ENCODE measurements at regions not wholly inside any gene's neighbourhood (a gene's known extent, or its start where the extent isn't known, plus 50 kb on each side); places are given as distances from the start of the nearest gene placed in this dataset.
A peak's percentile ranks its signal among the peaks of the same experiment; 100 is the strongest.

GRCh38 chr3:6667354-6667753, 193.6 kb upstream of the GRM7 start:
- WGBS (ENCODE audit: low lambda C conversion rate) = 10% methylated on average over 2 of the region's 2 CpGs
- Histone ChIP-seq H3K27me3 (ENCODE audit: control insufficient read depth in 1 of 2, insufficient read depth in 2 of 2, low read length in 2 of 2) (no peaks in the 10 kb centered on the region), H3K9ac (ENCODE audit: insufficient read depth, low read depth, low read length) (no peak overlapping the region), H3K4me1 (ENCODE audit: insufficient read depth, low read length) (no peaks in the 10 kb centered on the region), H3K9me3 (ENCODE audit: low read length) (peaks cover 87% of the 10 kb centered on the region), H2AFZ (ENCODE audit: low read length) (no peak overlapping the region), H4K20me1 (ENCODE audit: insufficient read depth, low read length) (no peaks in the 10 kb centered on the region), H3K79me2 (ENCODE audit: insufficient read depth, low read length) (no peaks in the 10 kb centered on the region), H3K4me3 (replicated peaks in 1 of 3; ENCODE audit: insufficient read depth in 1 of 3, low read depth in 2 of 3, low read length in 3 of 3) (no peak overlapping the region), H3K4me2 (ENCODE audit: low read depth, low read length) (no peak overlapping the region), H3K36me3 (replicated peaks in 1 of 2; ENCODE audit: control insufficient read depth in 1 of 2, insufficient read depth in 2 of 2, low read length in 2 of 2) (no peaks in the 10 kb centered on the region), H3K27ac (ENCODE audit: extremely low read length, insufficient read depth, low read length) (no peak overlapping the region)
- intact Hi-C loops (cut with micrococcal nuclease; ENCODE audit: unreplicated experiment) = no loop called here
- ChIA-PET CTCF (ENCODE audit: low intra/inter-chr PET ratio, low total read pairs) (no interaction called here), POLR2A (no interaction called here)
- BruUV-seq (replicated peaks) = no TSS peak
- TF ChIP-seq JUND (CRISPR knock-in tag; IDR thresholded peaks at IDR 0.05) (no peak), TP53 (CRISPR knock-in tag; conservative IDR thresholded peaks at IDR 0.05) (no peak), LBX2 (CRISPR knock-in tag; IDR thresholded peaks at IDR 0.05; ENCODE audit: borderline replicate concordance) (no peak)
- FAIRE-seq (no peak), DNase-seq (ENCODE audit: low spot score) (no peak), ATAC-seq (no peak)
- in situ Hi-C loops (cut with HindIII; ENCODE audit: extremely low pct_ligation_motif_present, low pct_unique_long_range_greater_than_20kb) = no loop called here

- intact Hi-C loops (cut with micrococcal nuclease; ENCODE audit: unreplicated experiment) = no loop called here
- in situ Hi-C loops (cut with HindIII; ENCODE audit: extremely low pct_ligation_motif_present, low pct_unique_long_range_greater_than_20kb) = no loop called here
- no peak overlapping the region for H3K9ac ChIP-seq (ENCODE audit: insufficient read depth, low read depth, low read length)
- no peak for DNase-seq (ENCODE audit: low spot score)
- H3K4me3 ChIP-seq (replicated peaks in 1 of 3; ENCODE audit: insufficient read depth in 1 of 3, low read depth in 2 of 3, low read length in 3 of 3) = no peak overlapping the region
- FAIRE-seq = no peak
- no TSS peak for BruUV-seq (replicated peaks)
- no peaks in the 10 kb centered on the region for H3K4me1 ChIP-seq (ENCODE audit: insufficient read depth, low read length)
- H3K79me2 ChIP-seq (ENCODE audit: insufficient read depth, low read length) = no peaks in the 10 kb centered on the region
- H3K9me3 ChIP-seq (ENCODE audit: low read length) = peaks cover 89% of the 10 kb centered on the region
- ATAC-seq = no peak
- no peak overlapping the region for H3K4me2 ChIP-seq (ENCODE audit: low read depth, low read length)
- 6% methylated on average over 1 of the region's 1 CpG for WGBS (ENCODE audit: low lambda C conversion rate)
- H4K20me1 ChIP-seq (ENCODE audit: insufficient read depth, low read length) = no peaks in the 10 kb centered on the region
- no peaks in the 10 kb centered on the region for H3K36me3 ChIP-seq (replicated peaks in 1 of 2; ENCODE audit: control insufficient read depth in 1 of 2, insufficient read depth in 2 of 2, low read length in 2 of 2)
- H3K27me3 ChIP-seq (ENCODE audit: control insufficient read depth in 1 of 2, insufficient read depth in 2 of 2, low read length in 2 of 2) = no peaks in the 10 kb centered on the region
- ChIA-PET POLR2A (no interaction called here), CTCF (ENCODE audit: low intra/inter-chr PET ratio, low total read pairs) (no interaction called here)
- TF ChIP-seq ATAD3A (CRISPR knock-in tag; IDR thresholded peaks at IDR 0.05) = no peak
- no peak for TF ChIP-seq RARG (CRISPR knock-in tag; IDR thresholded peaks at IDR 0.05; ENCODE audit: low read depth)
- peak; percentile 7 to 56; a peak in 1 of 4 replicates for TF ChIP-seq MAFK (conservative IDR thresholded peaks at IDR 0.05 in 1 of 2, IDR thresholded peaks at IDR 0.05 in 1 of 2; ENCODE audit: low read length in 2 of 2)
- no peak overlapping the region for H2AFZ ChIP-seq (ENCODE audit: low read length)
- H3K27ac ChIP-seq (ENCODE audit: extremely low read length, insufficient read depth, low read length) = no peak overlapping the region
These were observed 189.6 kb upstream of the GRM7 start for GRCh38 chr3:6671363-6671762.
